ENCODE measurements at regions not wholly inside any gene's neighbourhood (a gene's known extent, or its start where the extent isn't known, plus 50 kb on each side); places are given as distances from the start of the nearest gene placed in this dataset.
"Not testable (repeated sequence)": the region's sequence is repeated elsewhere in the genome, so short reads cannot be mapped to it uniquely, and the experiment has no call there.

GRCh38 chr2:126989064-126989463 is 90.4 kb downstream of the TEX51 start:
- intact Hi-C loops (cut with DNase I); DNase-seq (ENCODE audit: low spot score): not testable (repeated sequence)

GRCh38 chr2:126990200-126990599 is 91.5 kb downstream of the TEX51 start:
- intact Hi-C loops (cut with DNase I), result no loop called here
- no peak for DNase-seq (ENCODE audit: low spot score)

DNA sequence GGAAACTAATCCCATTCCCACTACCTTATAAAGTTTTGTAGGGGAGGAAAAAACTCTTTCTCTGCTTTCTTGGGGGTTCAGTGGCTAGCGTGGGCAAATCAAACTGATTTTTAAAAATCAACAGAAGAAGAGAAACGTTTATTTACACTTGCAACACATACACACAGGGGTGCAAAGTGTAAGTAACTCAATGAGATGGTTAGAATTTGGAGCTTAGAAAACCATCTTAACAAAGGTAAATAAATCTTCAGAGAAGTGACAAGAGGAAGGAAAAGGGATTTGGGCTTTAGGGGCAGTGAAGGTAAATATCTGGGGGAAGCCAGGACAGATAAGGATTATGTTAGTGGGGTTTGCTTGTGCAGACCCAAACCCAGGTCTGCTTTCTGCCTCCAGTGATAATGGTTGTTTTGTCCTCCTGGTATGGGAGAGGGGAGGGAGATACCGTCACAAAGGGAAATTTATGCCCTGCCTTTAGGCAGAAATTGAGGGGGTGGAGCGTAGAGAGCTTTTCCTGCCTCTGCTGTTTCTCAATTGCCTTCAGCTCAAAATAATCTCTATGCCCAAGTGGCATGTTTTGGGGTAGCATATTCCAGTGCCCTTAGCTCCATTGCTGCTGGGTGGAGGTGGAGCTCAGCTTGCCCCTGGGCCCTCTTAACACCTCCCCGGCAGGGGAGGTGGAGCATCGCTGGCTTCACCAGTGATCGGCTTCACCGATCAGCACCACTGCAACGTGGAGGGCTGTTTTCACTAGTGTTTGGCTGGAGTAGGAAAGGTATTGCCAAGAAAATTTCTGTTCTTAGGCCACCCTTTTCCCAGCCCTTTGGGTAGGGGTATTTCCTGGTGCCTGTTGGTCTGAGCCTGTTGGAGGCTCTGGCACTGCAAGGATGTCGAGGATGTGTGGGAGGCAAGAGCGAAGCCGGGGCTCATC is 92.2 kb downstream of the TEX51 start:
- DNase-seq (ENCODE audit: low spot score), result no peak
- intact Hi-C loops (cut with DNase I), result no loop called here

GRCh38 chr2:126994340-126994777 is 95.7 kb downstream of the TEX51 start:
- intact Hi-C loops (cut with DNase I), result no loop called here
- DNase-seq (ENCODE audit: low spot score), result no peak

GRCh38 chr2:126995621-126996377 is 97.1 kb downstream of the TEX51 start:
- intact Hi-C loops (cut with DNase I), result no loop called here
- no peak for DNase-seq (ENCODE audit: low spot score)

DNA sequence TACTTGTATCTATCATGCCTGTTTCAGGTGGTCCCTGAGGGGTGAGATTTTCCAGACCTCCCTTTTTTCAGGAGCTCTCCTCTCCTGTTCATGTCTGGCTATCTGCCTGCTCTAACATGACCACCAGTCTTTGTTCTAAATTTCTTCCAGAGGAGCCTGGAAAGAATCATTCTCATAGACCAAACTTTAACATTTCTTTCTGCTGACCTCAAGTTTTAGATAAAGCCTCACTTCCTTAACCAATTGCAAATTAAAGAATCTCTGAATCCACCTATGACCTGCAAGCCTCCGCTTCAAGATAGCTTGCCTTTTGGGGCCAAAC is 97.6 kb downstream of the TEX51 start:
- intact Hi-C loops (cut with DNase I), result no loop called here
- DNase-seq (ENCODE audit: low spot score), result no peak
